GM19240 (cell line): ENCODE measurements at regions not wholly inside any gene's neighbourhood (a gene's known extent, or its start where the extent isn't known, plus 50 kb on each side); places are given as distances from the start of the nearest gene placed in this dataset.
"Not testable (repeated sequence)": the region's sequence is repeated elsewhere in the genome, so short reads cannot be mapped to it uniquely, and the experiment has no call there.

ENCODE experiments used
- DNase-seq: peaks from one replicate; pipeline ENCODE4 v3.0.0; 2011; ENCODE audit warnings: low spot score; ENCODE audit not compliant: insufficient read length

GRCh38 chr11:69884751-69885150 lies 65.5 kb upstream of the FGF3 start:
- no peak for DNase-seq

- DNase-seq: no peak
Measured at GRCh38 chr11:69887330-69887729, 68.1 kb upstream of the FGF3 start.

DNA sequence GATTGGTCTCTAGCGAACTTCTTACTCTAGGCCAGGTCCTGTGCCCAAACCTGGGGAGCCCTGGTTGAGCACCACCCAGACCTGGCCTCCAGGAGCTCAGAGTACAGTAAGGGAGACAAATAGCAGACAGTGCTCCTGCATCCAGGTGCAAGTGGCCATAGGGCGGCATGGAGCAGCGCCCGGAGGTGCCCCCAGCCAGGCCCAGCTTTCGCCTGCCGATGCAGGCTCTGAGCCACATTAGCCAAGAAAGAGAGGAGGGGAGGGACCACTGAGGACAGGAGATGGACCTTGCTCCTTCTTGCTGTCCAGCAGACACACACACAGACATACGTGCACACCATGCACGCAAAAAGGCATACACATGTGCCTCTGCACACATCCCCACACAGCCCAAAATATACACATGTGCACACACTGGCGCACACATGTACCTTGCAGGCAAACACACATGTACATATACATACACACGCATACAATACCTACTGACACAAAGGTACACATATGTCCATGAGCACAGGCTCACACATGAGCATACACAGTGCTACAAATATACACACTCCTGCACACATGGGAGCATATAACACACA lies 68.7 kb upstream of the FGF3 start:
- DNase-seq: no peak

DNA sequence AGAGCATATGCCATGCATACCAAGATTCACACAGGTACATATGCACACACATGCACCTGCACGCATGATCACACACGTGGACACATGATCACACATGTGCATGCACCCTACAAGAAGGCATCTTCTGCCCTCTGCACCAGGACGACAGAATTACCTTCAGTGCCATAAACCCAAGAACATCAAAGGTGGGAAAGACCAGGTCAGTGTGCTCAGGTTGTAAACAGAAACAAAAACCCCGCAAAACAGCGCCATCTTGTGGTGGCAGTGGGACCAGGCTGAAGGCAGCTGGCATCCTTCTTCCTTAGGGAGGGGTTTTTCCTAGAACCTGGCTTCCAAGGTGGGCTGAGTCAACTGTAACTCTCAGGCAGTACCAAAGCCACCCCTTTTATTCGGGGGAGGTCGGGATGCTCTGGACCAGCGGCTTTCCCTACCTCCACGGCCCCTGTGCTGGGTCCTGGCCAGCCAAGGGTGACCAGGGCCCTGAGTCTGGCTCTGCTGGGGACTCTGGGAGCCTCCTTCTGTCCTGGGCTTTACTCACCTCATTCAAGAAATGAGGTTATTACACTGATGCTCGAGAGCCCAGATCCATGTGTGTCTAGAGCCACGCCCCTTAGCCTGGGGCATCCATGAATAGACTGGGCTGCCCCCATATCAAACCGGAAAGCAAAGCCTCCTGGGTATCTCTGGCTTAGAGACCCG lies 69.4 kb upstream of the FGF3 start:
- DNase-seq: peak; percentile 76

DNA sequence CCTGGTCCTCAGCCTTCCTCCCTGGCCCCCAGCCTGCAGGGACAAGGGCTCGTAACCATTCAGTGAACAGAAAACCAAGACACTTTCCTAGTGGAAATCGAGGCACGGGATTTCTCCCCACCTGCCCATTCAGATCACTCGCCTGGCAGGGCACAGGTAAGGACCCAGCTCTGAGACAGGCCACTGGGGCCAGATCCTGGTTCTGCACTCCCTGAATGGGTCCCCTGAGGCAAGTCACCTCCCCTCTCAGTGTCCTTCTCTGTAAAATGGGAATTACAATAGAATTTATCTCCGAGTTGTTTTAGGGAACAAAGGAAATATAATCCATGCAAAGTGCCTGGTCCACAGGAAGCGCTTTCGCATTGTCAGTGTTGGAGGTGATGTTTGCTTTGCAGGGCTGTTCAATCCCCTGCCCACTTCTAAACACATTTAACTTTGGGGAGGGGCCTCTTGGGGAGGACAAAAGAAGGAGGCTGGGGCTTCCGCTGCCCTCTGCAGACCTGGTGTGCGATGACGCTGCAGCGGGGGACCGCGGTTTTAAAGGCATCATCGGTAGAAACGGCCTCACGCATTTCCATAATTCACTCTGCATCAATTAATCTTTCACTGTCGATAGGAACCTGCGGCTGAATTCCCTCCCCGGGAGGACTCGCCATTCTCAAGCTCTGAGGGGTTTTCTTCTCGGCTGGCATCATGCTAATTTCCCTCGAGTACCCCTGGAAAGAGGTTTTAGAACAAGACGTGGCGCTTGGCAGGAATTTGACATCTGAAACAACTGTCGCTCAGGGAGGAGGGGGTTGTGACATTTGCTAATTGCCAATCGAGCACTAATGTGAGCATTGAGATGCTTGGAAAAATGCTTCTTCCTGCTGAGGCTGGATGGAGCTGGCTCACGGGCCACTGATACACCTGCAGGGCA lies 70.4 kb upstream of the FGF3 start:
- DNase-seq: no peak

- no peak for DNase-seq
Measured at GRCh38 chr11:69890476-69890875, 71.3 kb upstream of the FGF3 start.

GRCh38 chr11:69891421-69892236 lies 72.4 kb upstream of the FGF3 start:
- DNase-seq: no peak

DNA sequence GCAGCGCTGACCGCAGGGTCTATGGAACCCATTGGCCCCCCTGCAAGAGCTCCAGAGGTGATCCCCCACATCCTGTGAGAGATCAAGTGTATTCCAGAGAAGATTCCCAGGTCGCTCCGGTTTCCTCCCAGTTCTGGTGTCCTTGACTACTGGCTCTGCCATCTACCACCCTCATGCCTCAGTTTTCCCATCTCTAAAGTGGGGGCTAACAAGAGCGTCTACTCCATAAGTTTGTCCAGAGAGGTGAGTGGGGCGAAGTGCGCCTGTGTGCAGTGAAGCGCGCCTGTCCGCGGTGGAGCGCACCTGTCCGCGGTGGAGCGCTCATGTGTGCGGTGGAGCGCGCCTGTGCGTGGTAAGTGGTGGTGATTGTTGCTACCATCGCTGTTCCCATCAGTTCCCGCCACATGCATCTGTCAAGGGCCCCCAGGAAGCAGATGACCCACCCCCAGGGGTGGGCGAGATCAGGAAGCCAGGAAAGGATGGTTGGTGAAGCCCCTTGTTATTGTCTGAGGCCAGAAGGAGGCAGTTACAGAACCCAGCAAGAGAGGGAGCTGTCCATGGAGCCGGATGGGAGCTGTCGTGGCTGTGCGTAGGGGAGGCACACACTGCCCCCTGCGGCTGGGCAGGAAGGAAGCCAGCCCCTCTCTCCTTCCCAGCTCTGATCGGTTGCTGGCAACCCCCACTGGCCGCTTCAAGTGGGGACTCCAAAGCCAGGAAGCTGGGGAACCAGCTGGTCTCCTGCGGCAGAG lies 73.2 kb upstream of the FGF3 start:
- DNase-seq: no peak

DNA sequence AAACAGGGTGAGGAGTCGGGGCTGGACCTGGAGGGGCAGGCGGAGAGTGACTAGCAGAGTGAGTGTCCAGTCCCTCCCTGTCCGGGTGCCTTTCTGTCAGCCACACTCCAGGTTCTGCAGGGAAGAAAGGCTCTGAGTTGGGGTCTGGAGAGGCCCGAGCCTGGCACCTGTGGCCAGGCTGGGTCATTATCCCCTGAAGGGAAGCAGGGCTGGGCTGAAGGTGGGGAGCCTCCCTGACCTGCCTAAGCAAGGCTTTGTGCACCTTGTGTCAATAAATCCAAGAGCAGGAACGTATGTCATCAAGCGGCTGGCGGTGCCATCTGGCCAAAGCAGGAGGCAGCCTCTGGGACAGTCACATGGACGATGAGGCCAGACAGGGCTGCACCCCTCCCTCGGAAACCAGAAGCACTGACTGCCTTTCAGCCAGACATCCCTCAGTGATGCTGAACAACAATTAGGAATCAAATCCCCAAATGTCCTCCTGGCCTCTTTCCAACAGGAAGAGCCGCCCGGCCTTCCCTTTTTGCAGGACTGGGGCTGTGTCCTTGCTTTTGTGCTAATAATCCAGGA lies 73.9 kb upstream of the FGF3 start:
- no peak for DNase-seq

- no peak for DNase-seq
Measured at GRCh38 chr11:69893631-69894030, 74.4 kb upstream of the FGF3 start.

DNA sequence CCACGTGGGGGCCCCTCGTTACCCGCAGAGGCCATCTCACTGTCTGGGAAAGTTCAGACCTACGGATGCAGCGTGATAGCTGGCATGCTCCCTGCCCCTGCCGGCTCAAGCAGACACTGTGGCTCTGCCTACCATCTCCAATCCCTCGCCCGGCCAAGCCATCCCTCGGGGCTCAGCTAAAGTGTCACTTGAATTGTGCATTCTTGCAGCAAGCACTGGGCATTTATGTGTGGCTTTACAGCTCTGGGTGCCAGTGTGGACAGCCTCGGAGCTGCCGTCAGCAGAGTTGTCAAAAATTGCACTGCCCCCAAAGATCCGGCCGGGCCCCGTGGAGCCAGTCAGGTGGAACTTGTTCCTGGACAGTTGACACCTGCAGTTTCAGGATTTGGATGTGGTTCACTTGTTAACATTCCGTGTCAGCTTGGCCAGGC lies 75.0 kb upstream of the FGF3 start:
- no peak for DNase-seq

GRCh38 chr11:69894648-69895047 lies 75.4 kb upstream of the FGF3 start:
- no peak for DNase-seq

DNA sequence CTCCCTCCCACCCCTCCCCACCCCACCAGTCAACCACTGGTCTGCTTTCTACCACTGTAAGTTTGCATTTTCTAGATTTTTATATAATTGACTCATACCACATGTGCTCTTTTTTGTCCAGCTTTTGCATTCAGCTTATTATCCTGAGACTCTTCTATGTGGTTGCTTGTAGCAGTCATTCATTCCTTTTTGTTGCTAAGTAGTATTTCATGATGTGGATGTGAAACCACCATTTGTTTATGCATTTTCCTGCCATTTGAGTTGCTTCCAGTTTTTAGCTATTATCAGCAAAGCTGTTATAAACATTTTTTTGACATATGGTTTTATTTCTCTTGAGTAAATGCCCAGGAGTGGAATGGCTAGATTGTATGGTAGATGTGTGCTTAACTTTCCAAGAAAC lies 77.0 kb upstream of the FGF3 start:
- DNase-seq: no peak

GRCh38 chr11:69898123-69898522 lies 78.9 kb upstream of the FGF3 start:
- no peak for DNase-seq

DNA sequence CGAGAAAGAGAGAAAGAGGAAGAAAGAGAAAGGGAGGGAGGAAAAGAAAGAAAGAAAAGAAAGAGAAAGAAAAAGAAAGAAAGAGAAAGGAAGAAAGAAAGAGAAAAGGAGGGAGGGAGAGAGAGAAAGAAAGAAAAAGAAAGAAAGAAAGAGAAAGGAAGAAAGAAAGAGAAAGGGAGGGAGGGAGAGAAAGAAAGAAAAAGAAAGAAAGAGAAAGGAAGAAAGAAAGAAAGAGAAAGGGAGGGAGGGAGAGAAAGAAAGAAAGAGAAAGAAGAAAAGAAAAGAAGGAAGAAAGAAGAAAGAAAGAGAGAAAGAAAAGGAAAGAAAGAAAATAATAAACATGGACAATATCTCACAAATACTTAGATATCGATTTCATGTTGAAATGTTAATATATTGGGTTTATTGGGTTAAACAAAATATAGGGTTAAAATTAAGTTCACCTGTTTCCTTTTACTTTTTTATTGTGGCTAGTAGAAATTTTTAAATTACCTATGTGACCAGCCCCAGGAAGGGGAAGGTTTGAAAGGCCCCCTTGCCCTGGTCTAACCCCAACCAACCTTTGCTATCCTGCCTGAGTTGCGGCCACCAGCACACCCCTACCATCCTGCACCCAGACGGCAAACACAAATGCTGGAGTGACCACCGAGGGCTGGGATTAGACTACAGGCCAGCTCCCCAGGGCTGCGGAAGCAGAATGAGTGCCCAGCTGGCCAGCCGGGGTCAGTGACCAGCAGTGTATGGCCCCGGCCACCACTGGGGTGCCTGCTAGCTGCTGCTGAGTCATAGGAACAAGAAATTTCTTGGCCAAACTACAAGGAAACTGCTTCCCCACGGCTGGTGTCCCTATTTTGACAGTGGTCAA lies 81.0 kb upstream of the FGF3 start:
- no peak for DNase-seq

- not testable (repeated sequence) for DNase-seq
Measured at GRCh38 chr11:69900822-69901302, 81.6 kb upstream of the FGF3 start.

DNA sequence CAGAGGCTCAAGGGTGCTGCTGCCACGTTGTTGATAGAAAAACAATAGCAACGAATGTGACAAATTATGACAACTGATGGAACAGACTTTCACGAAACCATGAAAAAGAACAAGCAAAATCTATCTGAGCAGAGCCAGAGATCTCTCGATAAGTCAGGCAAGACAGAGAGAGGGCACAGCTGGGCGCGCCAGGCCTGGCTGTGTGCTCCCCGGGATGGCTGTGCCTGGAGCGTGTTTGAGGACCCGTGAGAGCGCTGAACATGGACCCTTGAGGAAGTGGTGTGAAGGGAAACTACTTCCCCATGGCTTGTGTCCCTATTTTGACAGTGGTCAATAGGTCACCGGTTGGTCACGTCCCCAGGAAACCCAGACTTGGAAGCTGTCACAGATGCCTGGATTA lies 83.1 kb upstream of the FGF3 start:
- DNase-seq: no peak

GRCh38 chr11:69903211-69903610 lies 84.0 kb upstream of the FGF3 start:
- no peak for DNase-seq
